HCT116 (cell line): ENCODE measurements at regions not wholly inside any gene's neighbourhood (a gene's known extent, or its start where the extent isn't known, plus 50 kb on each side); places are given as distances from the start of the nearest gene placed in this dataset.

Source experiments
- ATAC-seq: fragments of 200-7000 bp; cut with Tn5 transposase; 2 replicates; pipeline ENCODE4 v1.9.1; 2020; ENCODE audit warnings: mild to moderate bottlenecking, moderate library complexity
- BruUV-seq: library from RNA; stranded (reverse); fragments of 400-500 nt; replicated peaks from 2 replicates; lab custom pipeline; 2021; lab: Mats Ljungman, UMichigan
- CTCF ChIA-PET: fragments of 300-600 bp; sonication (Branson Sonifier 250); formaldehyde crosslinking; loops from one replicate; lab custom pipeline; 2021; ENCODE audit warnings: antibody characterized with exemption; lab: Charles Lee
- POLR2A ChIA-PET: fragments of 300-600, 350-600 bp; sonication (Branson Sonifier 250); formaldehyde crosslinking; loops from one replicate; lab custom pipeline; 2021; ENCODE audit warnings: antibody characterized with exemption; lab: Charles Lee
- RAD21 ChIA-PET, 2 experiments: fragments of 300-600 bp; sonication (Branson Sonifier 250); formaldehyde crosslinking; loops; one replicate each; lab custom pipeline; 2023; ENCODE audit warnings: low total read pairs in 2 of 2; ENCODE audit not compliant: uncharacterized antibody in 2 of 2, unreplicated experiment in 2 of 2, low non-redundant PET in 1 of 2; lab: Charles Lee
- DNase-seq: peaks from one replicate; pipeline ENCODE4 v3.0.0-alpha.2; 2010; ENCODE audit warnings: low read depth, low spot score
- H2AFZ ChIP-seq: fragments of 200-600 bp; shearing (Covaris generic), sonication (generic); 2 replicates; pipeline ENCODE4 v1.6.1; 2017; ENCODE audit warnings: low read depth, mixed run types, mixed read lengths, antibody characterized with exemption, low read length; ENCODE audit not compliant: poor library complexity, severe bottlenecking
- H3K27ac ChIP-seq: 2 replicates; pipeline ENCODE4 v1.5.1; 2012; ENCODE audit warnings: low read depth, low read length
- H3K27me3 ChIP-seq: fragments of 200-600 bp; sonication (generic); 2 replicates; pipeline ENCODE4 v1.6.1; 2016; ENCODE audit warnings: mixed run types, low read length, mixed read lengths; ENCODE audit not compliant: insufficient read depth
- H3K36me3 ChIP-seq, 2 experiments: fragments of 200-500 bp in 1 of 2; fragments of 200-600 bp in 1 of 2; sonication (Bioruptor generic) in 1 of 2; sonication (generic) in 1 of 2; 2 replicates each; pipeline versions ENCODE4 v1.5.1 to v1.6.1; 2014 to 2016; ENCODE audit warnings: low read length in 2 of 2, inconsistent platforms in 1 of 2, mixed read lengths in 1 of 2, mixed run types in 1 of 2; ENCODE audit not compliant: insufficient read depth in 2 of 2, control insufficient read depth in 1 of 2
- H3K4me1 ChIP-seq, 2 experiments: fragments of 200-600 bp in 1 of 2; sonication (generic) in 1 of 2; 2 replicates each; pipeline versions ENCODE4 v1.5.1 to v1.6.1; 2012 to 2017; ENCODE audit warnings: low read length in 2 of 2, inconsistent platforms in 1 of 2, mild to moderate bottlenecking in 1 of 2, mixed read lengths in 1 of 2, mixed run types in 1 of 2, moderate library complexity in 1 of 2; ENCODE audit not compliant: insufficient read depth in 2 of 2, control insufficient read depth in 1 of 2
- H3K4me2 ChIP-seq: fragments of 200-600 bp; sonication (generic); 2 replicates; pipeline ENCODE4 v1.6.1; 2017; ENCODE audit warnings: mixed run types, low read length, mixed read lengths
- H3K4me3 ChIP-seq, 2 experiments: fragments of 200-600 bp in 1 of 2; sonication (generic) in 1 of 2; replicated peaks in 1 of 2; 2 replicates each; pipeline ENCODE4 v1.5.1; 2011 to 2016; ENCODE audit warnings: low read length in 2 of 2, control low read depth in 1 of 2, low read depth in 1 of 2, mild to moderate bottlenecking in 1 of 2, mixed read lengths in 1 of 2, mixed run types in 1 of 2
- H3K79me2 ChIP-seq: fragments of 200-600 bp; sonication (generic); 2 replicates; pipeline ENCODE4 v1.6.1; 2017; ENCODE audit warnings: mild to moderate bottlenecking, mixed run types, low read length, moderate library complexity, mixed read lengths; ENCODE audit not compliant: insufficient read depth
- H3K9ac ChIP-seq: fragments of 200-600 bp; sonication (generic); 2 replicates; pipeline ENCODE4 v1.6.1; 2016; ENCODE audit warnings: low read length, mixed read lengths
- H3K9me2 ChIP-seq: fragments of 200-600 bp; sonication (generic), shearing (Covaris generic); 2 replicates; pipeline ENCODE4 v1.6.1; 2017; ENCODE audit warnings: mixed run types, mild to moderate bottlenecking, moderate library complexity; ENCODE audit not compliant: insufficient read depth
- H3K9me3 ChIP-seq, 2 experiments: fragments of 200-500 bp in 1 of 2; fragments of 200-600 bp in 1 of 2; sonication (Bioruptor generic) in 1 of 2; sonication (generic) in 1 of 2; 2 replicates each; pipeline ENCODE4 v1.6.1; 2014 to 2017; ENCODE audit warnings: low read length in 2 of 2, mixed read lengths in 2 of 2, inconsistent platforms in 1 of 2, low read depth in 1 of 2, mild to moderate bottlenecking in 1 of 2, mixed run types in 1 of 2, moderate library complexity in 1 of 2; ENCODE audit not compliant: control insufficient read depth in 1 of 2, insufficient read depth in 1 of 2
- H4K20me1 ChIP-seq: fragments of 200-600 bp; sonication (generic), shearing (Covaris generic); 2 replicates; pipeline ENCODE4 v1.6.1; 2017; ENCODE audit warnings: mixed run types, mild to moderate bottlenecking, moderate library complexity; ENCODE audit not compliant: insufficient read depth
- ATF3 ChIP-seq: IDR thresholded peaks from 2 replicates; pipeline ENCODE4 v1.6.1; 2012
- CBX3 ChIP-seq: IDR thresholded peaks from 2 replicates; pipeline ENCODE4 v1.6.1; 2012; ENCODE audit warnings: low read depth
- EGR1 ChIP-seq: IDR thresholded peaks from 2 replicates; pipeline ENCODE4 v1.6.1; 2012; ENCODE audit warnings: low read depth
- EZH2phosphoT487 ChIP-seq: fragments of 200-600 bp; IDR thresholded peaks from 2 replicates; pipeline ENCODE4 v1.6.1; 2018; ENCODE audit warnings: antibody characterized with exemption, borderline replicate concordance
- FOSL1 ChIP-seq: IDR thresholded peaks from 2 replicates; pipeline ENCODE4 v1.6.1; 2012; ENCODE audit warnings: low read depth
- JUND ChIP-seq: IDR thresholded peaks from 2 replicates; pipeline ENCODE4 v1.6.1; 2012
- MAX ChIP-seq: IDR thresholded peaks from 2 replicates; pipeline ENCODE4 v1.6.1; 2012
- POLR2A ChIP-seq: IDR thresholded peaks from 2 replicates; pipeline ENCODE4 v1.7.0; 2011; ENCODE audit warnings: borderline replicate concordance; ENCODE audit not compliant: insufficient read depth, insufficient read length; ENCODE audit errors: extremely low read depth
- POLR2AphosphoS5 ChIP-seq: IDR thresholded peaks from 2 replicates; pipeline ENCODE4 v1.6.1; 2011; ENCODE audit warnings: mild to moderate bottlenecking, low read depth, low read length, moderate library complexity
- RAD21 ChIP-seq: IDR thresholded peaks from 2 replicates; pipeline ENCODE4 v1.6.1; 2012; ENCODE audit warnings: low read depth, mild to moderate bottlenecking
- SIN3A ChIP-seq: IDR thresholded peaks from 2 replicates; pipeline ENCODE4 v1.6.1; 2012; ENCODE audit warnings: low read depth
- SP1 ChIP-seq: IDR thresholded peaks from 2 replicates; pipeline ENCODE4 v1.6.1; 2012; ENCODE audit warnings: low read depth
- SRF ChIP-seq: IDR thresholded peaks from 2 replicates; pipeline ENCODE4 v1.6.1; 2012; ENCODE audit warnings: low read depth
- TCF7L2 ChIP-seq: IDR thresholded peaks from 2 replicates; pipeline ENCODE4 v1.7.0; 2011; ENCODE audit warnings: borderline replicate concordance, inconsistent platforms; ENCODE audit not compliant: insufficient read depth, insufficient read length; ENCODE audit errors: extremely low read depth
- YY1 ChIP-seq: IDR thresholded peaks from 2 replicates; pipeline ENCODE4 v1.6.1; 2011; ENCODE audit warnings: low read length, low read depth, moderate library complexity, mild to moderate bottlenecking; ENCODE audit not compliant: insufficient replicate concordance; ENCODE audit errors: extremely low read depth
- ZFX ChIP-seq: fragments of 450-650 bp; IDR thresholded peaks from 2 replicates; pipeline ENCODE4 v1.6.1; 2017
- intact Hi-C: fragments of 100-400 bp; cut with micrococcal nuclease; formaldehyde crosslinking; loops from 2 replicates; pipeline ENCODE4 v1.10.0; 2022
- TF ChIP-seq, protein P1 (sequence below): IDR thresholded peaks from 2 replicates; pipeline ENCODE4 v1.6.1; 2012; ENCODE audit warnings: low read depth
- TF ChIP-seq, protein P2 (sequence below), 3 experiments: fragments of 200-600 bp in 1 of 3; sonication (generic) in 1 of 3; IDR thresholded peaks in 2 of 3; conservative IDR thresholded peaks in 1 of 3; 2 replicates each; pipeline ENCODE4 v1.5.1; 2012 to 2017; ENCODE audit warnings: low read depth in 2 of 3, low read length in 2 of 3, antibody characterized with exemption in 1 of 3, borderline replicate concordance in 1 of 3, control low read depth in 1 of 3, mild to moderate bottlenecking in 1 of 3, mixed read lengths in 1 of 3, mixed run types in 1 of 3, moderate library complexity in 1 of 3; ENCODE audit not compliant: insufficient read depth in 1 of 3

DNA sequence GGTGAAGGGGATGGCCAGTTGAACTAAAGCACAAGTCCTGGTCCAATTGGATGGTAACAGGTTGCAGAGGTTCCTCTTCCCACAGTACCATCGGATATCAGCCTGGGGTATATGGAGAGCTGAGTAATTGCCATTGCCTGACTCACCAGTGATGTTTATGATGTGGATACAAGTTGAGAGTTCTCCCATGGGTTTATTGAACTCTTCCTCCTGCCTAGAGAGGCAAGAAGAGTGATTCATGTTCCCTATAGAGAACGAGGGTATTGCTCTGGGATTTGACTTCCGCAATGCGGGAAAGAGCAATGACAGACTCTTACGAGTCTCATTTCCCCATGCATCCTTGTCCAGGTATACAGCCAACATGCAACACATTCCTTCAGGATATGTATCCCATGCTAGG, 111.3 kb upstream of the PCDH9 start:
- RAD21 ChIA-PET: no interaction called here
- Histone ChIP-seq H3K4me1 (no peaks in the 10 kb centered on the region), H3K9ac (no peak overlapping the region), H3K9me3 (no peaks in the 10 kb centered on the region; a peak in 1 of 4 replicates), H3K9me2 (no peaks in the 10 kb centered on the region), H3K36me3 (no peaks in the 10 kb centered on the region), H3K79me2 (no peaks in the 10 kb centered on the region), H3K4me3 (no peak overlapping the region), H3K4me2 (no peak overlapping the region), H4K20me1 (no peaks in the 10 kb centered on the region), H3K27ac (no peak overlapping the region), H2AFZ (no peak overlapping the region), H3K27me3 (no peaks in the 10 kb centered on the region)
- BruUV-seq: no TSS peak
- no peak for TF ChIP-seq SIN3A
- TF ChIP-seq ATF3: no peak
- no peak for TF ChIP-seq EGR1
- no peak for TF ChIP-seq FOSL1
- TF ChIP-seq, protein P1, sequence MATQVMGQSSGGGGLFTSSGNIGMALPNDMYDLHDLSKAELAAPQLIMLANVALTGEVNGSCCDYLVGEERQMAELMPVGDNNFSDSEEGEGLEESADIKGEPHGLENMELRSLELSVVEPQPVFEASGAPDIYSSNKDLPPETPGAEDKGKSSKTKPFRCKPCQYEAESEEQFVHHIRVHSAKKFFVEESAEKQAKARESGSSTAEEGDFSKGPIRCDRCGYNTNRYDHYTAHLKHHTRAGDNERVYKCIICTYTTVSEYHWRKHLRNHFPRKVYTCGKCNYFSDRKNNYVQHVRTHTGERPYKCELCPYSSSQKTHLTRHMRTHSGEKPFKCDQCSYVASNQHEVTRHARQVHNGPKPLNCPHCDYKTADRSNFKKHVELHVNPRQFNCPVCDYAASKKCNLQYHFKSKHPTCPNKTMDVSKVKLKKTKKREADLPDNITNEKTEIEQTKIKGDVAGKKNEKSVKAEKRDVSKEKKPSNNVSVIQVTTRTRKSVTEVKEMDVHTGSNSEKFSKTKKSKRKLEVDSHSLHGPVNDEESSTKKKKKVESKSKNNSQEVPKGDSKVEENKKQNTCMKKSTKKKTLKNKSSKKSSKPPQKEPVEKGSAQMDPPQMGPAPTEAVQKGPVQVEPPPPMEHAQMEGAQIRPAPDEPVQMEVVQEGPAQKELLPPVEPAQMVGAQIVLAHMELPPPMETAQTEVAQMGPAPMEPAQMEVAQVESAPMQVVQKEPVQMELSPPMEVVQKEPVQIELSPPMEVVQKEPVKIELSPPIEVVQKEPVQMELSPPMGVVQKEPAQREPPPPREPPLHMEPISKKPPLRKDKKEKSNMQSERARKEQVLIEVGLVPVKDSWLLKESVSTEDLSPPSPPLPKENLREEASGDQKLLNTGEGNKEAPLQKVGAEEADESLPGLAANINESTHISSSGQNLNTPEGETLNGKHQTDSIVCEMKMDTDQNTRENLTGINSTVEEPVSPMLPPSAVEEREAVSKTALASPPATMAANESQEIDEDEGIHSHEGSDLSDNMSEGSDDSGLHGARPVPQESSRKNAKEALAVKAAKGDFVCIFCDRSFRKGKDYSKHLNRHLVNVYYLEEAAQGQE: no peak
- TF ChIP-seq SP1: no peak
- TF ChIP-seq EZH2phosphoT487: no peak
- TF ChIP-seq RAD21: no peak
- no peak for TF ChIP-seq JUND
- no peak for TF ChIP-seq SRF
- no peak for TF ChIP-seq POLR2A
- TF ChIP-seq, protein P2, sequence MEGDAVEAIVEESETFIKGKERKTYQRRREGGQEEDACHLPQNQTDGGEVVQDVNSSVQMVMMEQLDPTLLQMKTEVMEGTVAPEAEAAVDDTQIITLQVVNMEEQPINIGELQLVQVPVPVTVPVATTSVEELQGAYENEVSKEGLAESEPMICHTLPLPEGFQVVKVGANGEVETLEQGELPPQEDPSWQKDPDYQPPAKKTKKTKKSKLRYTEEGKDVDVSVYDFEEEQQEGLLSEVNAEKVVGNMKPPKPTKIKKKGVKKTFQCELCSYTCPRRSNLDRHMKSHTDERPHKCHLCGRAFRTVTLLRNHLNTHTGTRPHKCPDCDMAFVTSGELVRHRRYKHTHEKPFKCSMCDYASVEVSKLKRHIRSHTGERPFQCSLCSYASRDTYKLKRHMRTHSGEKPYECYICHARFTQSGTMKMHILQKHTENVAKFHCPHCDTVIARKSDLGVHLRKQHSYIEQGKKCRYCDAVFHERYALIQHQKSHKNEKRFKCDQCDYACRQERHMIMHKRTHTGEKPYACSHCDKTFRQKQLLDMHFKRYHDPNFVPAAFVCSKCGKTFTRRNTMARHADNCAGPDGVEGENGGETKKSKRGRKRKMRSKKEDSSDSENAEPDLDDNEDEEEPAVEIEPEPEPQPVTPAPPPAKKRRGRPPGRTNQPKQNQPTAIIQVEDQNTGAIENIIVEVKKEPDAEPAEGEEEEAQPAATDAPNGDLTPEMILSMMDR (IDR thresholded peaks at IDR 0.05 in 2 of 3, conservative IDR thresholded peaks at IDR 0.05 in 1 of 3; ENCODE audit: borderline replicate concordance in 1 of 3, insufficient read depth in 1 of 3, low read depth in 2 of 3, low read length in 2 of 3): no peak
- TF ChIP-seq CBX3: no peak
- TF ChIP-seq YY1: no peak
- no peak for TF ChIP-seq ZFX
- TF ChIP-seq POLR2AphosphoS5: no peak
- no peak for TF ChIP-seq TCF7L2
- no peak for TF ChIP-seq MAX
- ATAC-seq (no peak), DNase-seq (no peak)
- POLR2A ChIA-PET: no interaction called here
- CTCF ChIA-PET: no interaction called here
- intact Hi-C loops: no loop called here
